Left ventricle myocardium inferior (tissue), 1 donor: ENCODE measurements at regions not wholly inside any gene's neighbourhood (a gene's known extent, or its start where the extent isn't known, plus 50 kb on each side); places are given as distances from the start of the nearest gene placed in this dataset.
"Not testable (repeated sequence)": the region's sequence is repeated elsewhere in the genome, so short reads cannot be mapped to it uniquely, and the experiment has no call there.

Experiments
- DNase-seq: peaks from one replicate; pipeline ENCODE4 v3.0.0-alpha.2; 2020
- H3K27ac ChIP-seq: fragments of 200-600 bp; replicated peaks from 2 replicates; pipeline ENCODE4 v1.8.0; 2021
- H3K27me3 ChIP-seq: fragments of 200-600 bp; 2 replicates; pipeline ENCODE4 v1.8.0; 2021; ENCODE audit warnings: low read depth
- H3K36me3 ChIP-seq: fragments of 200-600 bp; 2 replicates; pipeline ENCODE4 v1.8.0; 2021
- H3K4me1 ChIP-seq: fragments of 200-600 bp; 2 replicates; pipeline ENCODE4 v1.8.0; 2021
- H3K4me3 ChIP-seq: fragments of 200-600 bp; 2 replicates; pipeline ENCODE4 v1.8.0; 2021; ENCODE audit warnings: mild to moderate bottlenecking, moderate library complexity
- H3K9me3 ChIP-seq: fragments of 200-600 bp; replicated peaks from 2 replicates; pipeline ENCODE4 v1.8.0; 2021
- intact Hi-C: fragments of 100-400 bp; cut with micrococcal nuclease; formaldehyde crosslinking; loops from one replicate; pipeline ENCODE4 v1.11.0; 2022
- TF ChIP-seq, protein P1 (sequence below): fragments of 200-600 bp; IDR thresholded peaks from 2 replicates; pipeline ENCODE4 v1.8.0; 2021; ENCODE audit warnings: antibody characterized with exemption, mild to moderate bottlenecking, borderline replicate concordance
- donor health status: DM: no; HTN: yes; CAD: no; lungs with severe emphysema.

DNA sequence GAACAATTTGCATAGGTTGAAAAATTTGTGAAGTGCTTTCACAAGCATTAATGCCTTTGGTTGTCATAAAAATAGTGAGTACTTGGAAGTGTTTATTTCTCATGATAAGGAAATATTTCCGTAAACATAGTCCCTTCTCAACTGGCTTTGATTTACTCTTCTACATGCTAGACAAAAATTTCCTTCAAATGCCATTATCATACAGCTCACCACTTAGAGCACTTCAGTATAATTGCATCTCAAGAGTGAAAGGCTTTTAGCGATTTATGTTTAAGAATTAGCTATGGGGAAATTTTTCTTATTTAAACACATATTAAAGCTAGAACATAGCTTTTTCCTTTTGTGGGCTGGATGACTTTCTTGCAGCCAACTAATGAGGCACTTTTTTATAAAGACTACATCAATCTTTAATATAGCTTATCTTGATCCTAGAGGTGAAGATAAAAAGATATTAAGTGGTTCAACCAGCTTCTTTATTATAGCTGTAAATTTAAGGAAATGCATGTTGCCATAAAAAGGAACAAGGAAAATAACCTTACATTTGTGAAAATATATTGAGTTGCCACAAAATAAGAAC is 656.8 kb downstream of the SLITRK6 start:
- TF ChIP-seq, protein P1, sequence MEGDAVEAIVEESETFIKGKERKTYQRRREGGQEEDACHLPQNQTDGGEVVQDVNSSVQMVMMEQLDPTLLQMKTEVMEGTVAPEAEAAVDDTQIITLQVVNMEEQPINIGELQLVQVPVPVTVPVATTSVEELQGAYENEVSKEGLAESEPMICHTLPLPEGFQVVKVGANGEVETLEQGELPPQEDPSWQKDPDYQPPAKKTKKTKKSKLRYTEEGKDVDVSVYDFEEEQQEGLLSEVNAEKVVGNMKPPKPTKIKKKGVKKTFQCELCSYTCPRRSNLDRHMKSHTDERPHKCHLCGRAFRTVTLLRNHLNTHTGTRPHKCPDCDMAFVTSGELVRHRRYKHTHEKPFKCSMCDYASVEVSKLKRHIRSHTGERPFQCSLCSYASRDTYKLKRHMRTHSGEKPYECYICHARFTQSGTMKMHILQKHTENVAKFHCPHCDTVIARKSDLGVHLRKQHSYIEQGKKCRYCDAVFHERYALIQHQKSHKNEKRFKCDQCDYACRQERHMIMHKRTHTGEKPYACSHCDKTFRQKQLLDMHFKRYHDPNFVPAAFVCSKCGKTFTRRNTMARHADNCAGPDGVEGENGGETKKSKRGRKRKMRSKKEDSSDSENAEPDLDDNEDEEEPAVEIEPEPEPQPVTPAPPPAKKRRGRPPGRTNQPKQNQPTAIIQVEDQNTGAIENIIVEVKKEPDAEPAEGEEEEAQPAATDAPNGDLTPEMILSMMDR: no peak
- Histone ChIP-seq H3K36me3 (no peaks in the 10 kb centered on the region), H3K4me3 (no peak overlapping the region), H3K27ac (no peak overlapping the region), H3K27me3 (no peaks in the 10 kb centered on the region), H3K4me1 (no peaks in the 10 kb centered on the region), H3K9me3 (peaks cover 4% of the 10 kb centered on the region)
- no peak for DNase-seq
- intact Hi-C loops: no loop called here

DNA sequence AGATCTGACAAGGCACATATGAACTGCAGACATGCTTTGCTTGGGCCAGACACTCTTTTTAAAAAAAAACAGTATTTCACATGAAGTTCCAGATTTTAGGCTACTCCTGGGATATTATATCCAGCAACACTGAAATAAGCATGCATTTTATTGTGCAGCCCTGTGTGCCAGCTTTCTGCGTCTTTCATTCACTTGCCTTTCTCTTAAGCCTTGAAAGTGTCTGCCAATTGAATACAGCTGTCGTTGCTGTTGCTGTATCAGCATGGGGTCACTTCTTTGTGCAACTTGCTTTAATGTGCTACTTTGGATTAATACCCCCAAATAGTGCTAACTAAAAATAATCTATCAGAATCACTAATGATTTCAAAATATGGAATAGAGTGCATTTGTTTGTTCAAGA is 657.8 kb downstream of the SLITRK6 start:
- no peaks in the 10 kb centered on the region for H3K36me3 ChIP-seq
- no peaks in the 10 kb centered on the region for H3K4me1 ChIP-seq
- H3K27me3 ChIP-seq: no peaks in the 10 kb centered on the region
- intact Hi-C loops: no loop called here
- no peak overlapping the region for H3K27ac ChIP-seq
- TF ChIP-seq, protein P1: no peak
- no peak overlapping the region for H3K4me3 ChIP-seq
- no peaks in the 10 kb centered on the region for H3K9me3 ChIP-seq
- DNase-seq: no peak

DNA sequence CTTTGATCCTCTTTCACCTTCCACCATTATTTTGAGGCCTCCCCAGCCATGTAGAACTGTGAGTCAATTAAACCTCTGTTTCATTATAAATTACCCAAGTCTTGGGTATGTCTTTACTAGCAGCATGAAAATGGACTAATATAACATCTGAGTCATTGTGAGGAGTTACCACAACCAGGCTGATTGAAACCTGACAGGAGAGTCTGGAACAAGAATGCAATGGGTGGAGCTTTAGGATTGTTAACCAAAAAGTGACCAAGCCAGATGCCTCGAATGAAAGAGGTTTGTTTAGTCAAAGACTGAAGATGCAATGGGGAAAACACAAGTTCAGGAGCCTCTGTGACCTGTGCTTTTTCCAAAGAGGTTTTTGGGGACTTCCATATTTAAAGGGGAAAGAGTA is 659.0 kb downstream of the SLITRK6 start:
- TF ChIP-seq, protein P1: no peak
- Histone ChIP-seq H3K9me3 (no peaks in the 10 kb centered on the region), H3K36me3 (no peaks in the 10 kb centered on the region), H3K27ac (no peak overlapping the region), H3K4me3 (no peak overlapping the region), H3K4me1 (no peaks in the 10 kb centered on the region), H3K27me3 (no peaks in the 10 kb centered on the region)
- DNase-seq: no peak
- intact Hi-C loops: no loop called here

DNA sequence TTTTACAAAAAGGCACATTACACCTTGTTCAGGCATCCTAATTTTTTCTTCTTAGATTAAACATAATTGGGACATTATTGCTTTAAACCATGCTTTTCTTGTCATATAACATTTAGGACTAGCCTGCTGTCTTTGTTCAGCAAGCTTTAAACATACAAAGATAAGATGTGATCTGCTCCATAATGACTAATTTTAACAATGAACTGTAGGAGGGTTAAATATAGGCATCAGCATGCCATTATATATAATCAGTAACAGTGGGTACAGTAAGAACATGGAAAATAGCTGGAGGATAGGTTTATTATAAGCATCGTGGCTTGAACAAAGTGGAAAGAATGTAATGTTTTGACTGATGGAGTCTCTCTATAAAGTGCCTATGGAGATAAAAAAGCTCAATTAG is 661.7 kb downstream of the SLITRK6 start:
- intact Hi-C loops: no loop called here
- Histone ChIP-seq H3K4me1 (no peaks in the 10 kb centered on the region), H3K36me3 (no peaks in the 10 kb centered on the region), H3K27me3 (no peaks in the 10 kb centered on the region), H3K9me3 (no peaks in the 10 kb centered on the region), H3K4me3 (no peak overlapping the region), H3K27ac (no peak overlapping the region)
- TF ChIP-seq, protein P1: no peak
- DNase-seq: no peak

DNA sequence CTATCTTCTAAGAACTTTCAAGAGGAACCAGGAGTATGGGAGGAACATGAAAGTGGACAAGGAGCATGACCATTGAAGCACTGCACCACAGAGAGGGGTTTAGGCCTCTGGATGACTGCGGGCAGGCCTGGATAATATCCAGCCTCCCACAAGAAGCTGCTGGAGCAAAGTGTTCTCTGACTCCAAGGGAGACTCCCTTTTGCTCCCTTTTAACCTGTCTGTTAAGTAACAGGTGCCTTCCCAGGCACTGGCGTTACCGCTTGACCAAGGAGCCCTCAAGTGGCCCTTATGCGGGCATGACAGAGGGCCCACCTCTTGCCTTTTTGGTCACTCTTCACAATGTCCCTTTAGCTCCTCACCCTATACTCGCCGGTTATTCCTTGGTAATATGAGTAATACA is 666.2 kb downstream of the SLITRK6 start:
- Histone ChIP-seq H3K4me1 (no peaks in the 10 kb centered on the region), H3K27me3 (no peaks in the 10 kb centered on the region), H3K27ac (no peak overlapping the region), H3K9me3 (peaks cover 17% of the 10 kb centered on the region), H3K4me3 (no peak overlapping the region), H3K36me3 (no peaks in the 10 kb centered on the region)
- TF ChIP-seq, protein P1: no peak
- DNase-seq: no peak
- intact Hi-C loops: no loop called here

DNA sequence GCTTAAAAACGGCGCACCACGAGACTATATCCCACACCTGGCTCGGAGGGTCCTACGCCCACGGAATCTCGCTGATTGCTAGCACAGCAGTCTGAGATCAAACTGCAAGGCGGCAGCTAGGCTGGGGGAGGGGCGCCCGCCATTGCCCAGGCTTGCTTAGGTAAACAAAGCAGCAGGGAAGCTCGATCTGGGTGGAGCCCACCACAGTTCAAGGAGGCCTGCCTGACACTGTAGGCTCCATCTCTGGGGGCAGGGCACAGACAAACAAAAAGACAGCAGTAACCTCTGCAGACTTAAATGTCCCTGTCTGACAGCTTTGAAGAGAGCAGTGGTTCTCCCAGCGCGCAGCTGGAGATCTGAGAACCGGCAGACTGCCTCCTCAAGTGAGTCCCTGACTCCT is 675.7 kb downstream of the SLITRK6 start:
- H3K27ac ChIP-seq, H3K27me3 ChIP-seq, H3K4me3 ChIP-seq, H3K36me3 ChIP-seq, H3K4me1 ChIP-seq, DNase-seq, intact Hi-C loops: not testable (repeated sequence)
- H3K9me3 ChIP-seq: peaks cover 14% of the 10 kb centered on the region
